ENCODE measurements at regions not wholly inside any gene's neighbourhood (a gene's known extent, or its start where the extent isn't known, plus 50 kb on each side); places are given as distances from the start of the nearest gene placed in this dataset.

GRCh38 chr14:101007765-101008164, 104.2 kb upstream of the RTL1 start:
- H3K4me3 ChIP-seq (ENCODE audit: low read depth, low read length) = no peak overlapping the region
- DNase-seq (ENCODE audit: low read depth) = no peak
- TF ChIP-seq, protein P1, sequence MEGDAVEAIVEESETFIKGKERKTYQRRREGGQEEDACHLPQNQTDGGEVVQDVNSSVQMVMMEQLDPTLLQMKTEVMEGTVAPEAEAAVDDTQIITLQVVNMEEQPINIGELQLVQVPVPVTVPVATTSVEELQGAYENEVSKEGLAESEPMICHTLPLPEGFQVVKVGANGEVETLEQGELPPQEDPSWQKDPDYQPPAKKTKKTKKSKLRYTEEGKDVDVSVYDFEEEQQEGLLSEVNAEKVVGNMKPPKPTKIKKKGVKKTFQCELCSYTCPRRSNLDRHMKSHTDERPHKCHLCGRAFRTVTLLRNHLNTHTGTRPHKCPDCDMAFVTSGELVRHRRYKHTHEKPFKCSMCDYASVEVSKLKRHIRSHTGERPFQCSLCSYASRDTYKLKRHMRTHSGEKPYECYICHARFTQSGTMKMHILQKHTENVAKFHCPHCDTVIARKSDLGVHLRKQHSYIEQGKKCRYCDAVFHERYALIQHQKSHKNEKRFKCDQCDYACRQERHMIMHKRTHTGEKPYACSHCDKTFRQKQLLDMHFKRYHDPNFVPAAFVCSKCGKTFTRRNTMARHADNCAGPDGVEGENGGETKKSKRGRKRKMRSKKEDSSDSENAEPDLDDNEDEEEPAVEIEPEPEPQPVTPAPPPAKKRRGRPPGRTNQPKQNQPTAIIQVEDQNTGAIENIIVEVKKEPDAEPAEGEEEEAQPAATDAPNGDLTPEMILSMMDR (conservative IDR thresholded peaks at IDR 0.05; ENCODE audit: low read depth, low read length) = no peak

DNA sequence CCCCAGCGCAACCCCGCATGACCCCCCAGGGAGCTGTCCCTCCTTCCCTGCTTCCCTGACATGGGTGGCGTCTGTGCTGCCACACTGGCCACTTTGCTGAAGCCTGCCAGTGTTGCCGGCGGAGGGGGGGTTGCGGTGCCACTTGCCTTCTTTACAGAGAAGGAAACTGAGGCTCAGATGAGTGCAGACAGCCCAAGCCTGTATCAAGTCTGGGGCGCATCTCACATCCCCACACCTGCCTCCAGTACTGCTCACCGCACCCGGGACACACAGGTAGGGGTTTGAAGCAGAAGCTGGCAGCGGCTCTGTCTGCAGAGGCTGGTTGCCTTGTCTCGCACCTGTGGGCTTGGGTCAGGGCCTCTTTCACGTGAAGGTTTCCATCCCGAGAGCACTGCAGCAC, 104.7 kb upstream of the RTL1 start:
- TF ChIP-seq, protein P1 (conservative IDR thresholded peaks at IDR 0.05; ENCODE audit: low read depth, low read length) = no peak
- DNase-seq (ENCODE audit: low read depth) = no peak
- no peak overlapping the region for H3K4me3 ChIP-seq (ENCODE audit: low read depth, low read length)

DNA sequence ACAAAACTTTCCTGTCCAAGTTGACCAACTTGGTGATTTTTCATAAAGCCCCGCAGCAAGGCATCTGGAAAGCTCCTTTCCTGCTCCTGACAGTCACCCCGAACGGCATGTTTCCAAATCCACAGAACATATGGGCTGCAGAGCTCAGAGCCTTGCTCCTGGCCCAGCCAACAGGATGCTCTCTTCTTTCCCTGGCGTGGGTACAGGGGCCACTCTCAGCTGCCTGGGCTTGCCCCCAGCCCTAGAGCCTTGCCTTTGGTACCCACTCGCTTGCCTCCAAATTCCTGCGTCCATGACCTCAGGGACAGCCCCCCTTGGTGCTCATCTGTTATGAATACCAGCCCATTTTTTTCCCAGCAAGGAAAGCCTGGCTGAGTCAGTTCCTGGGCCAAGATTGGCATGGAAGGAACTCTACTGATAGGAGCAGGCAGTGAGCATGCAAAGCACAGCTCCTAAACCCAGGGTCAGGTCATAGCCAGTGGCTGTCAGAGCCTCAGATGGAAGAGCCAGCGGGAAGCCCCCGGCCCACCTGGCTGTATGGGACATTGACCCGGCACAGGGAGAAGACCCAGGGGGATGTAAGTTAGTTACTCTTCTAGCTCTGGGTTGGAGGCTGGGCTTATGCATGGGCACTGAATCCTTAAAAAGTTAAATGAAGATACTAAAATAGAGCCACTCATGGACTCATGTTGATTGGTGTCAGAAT, 105.3 kb upstream of the RTL1 start:
- no peak for DNase-seq (ENCODE audit: low read depth)
- H3K4me3 ChIP-seq (ENCODE audit: low read depth, low read length) = no peak overlapping the region
- TF ChIP-seq, protein P1 (conservative IDR thresholded peaks at IDR 0.05; ENCODE audit: low read depth, low read length) = no peak

- no peak overlapping the region for H3K4me3 ChIP-seq (ENCODE audit: low read depth, low read length)
- DNase-seq (ENCODE audit: low read depth) = no peak
- TF ChIP-seq, protein P1 (conservative IDR thresholded peaks at IDR 0.05; ENCODE audit: low read depth, low read length) = no peak
These were observed 106.0 kb upstream of the RTL1 start for GRCh38 chr14:101009531-101009930.

DNA sequence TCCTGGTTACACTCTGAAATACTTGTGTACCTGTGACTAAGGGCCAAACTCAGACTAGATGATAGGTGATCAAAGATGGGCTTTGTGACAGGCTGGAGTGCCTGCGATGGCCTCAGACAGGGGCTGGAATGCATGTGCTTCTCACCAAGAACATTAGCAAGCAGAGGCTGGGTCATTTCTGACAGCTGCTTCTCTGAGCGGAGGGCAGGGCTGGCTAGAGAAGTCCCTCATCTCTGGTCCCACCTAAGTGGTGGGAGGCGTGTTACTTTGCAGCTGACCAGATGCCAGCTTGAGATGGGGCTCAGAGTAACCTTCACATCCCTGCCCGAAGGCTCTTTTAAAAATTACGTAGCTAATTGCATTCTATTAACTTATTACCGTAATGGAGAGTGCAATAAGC, 106.8 kb upstream of the RTL1 start:
- TF ChIP-seq, protein P1 (conservative IDR thresholded peaks at IDR 0.05; ENCODE audit: low read depth, low read length) = no peak
- no peak overlapping the region for H3K4me3 ChIP-seq (ENCODE audit: low read depth, low read length)
- no peak for DNase-seq (ENCODE audit: low read depth)

DNA sequence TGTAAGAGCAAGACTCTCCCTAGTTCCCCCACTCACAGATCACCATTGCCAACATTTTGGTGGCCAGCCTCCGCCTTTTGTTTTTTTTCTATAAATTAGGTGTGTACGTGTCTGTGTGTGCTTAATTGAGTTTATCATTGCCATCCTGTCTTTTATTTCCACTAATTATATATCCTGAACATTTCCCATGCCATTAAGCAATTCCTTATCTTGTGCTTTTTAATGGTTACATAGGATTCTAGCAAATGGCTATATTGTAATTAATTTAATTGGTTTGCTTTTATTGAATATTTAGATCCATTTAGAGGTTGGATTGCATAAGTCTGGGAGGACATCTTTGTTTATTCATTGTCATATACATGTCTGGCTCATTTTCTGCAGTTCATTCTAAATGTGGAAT, 107.3 kb upstream of the RTL1 start:
- no peak overlapping the region for H3K4me3 ChIP-seq (ENCODE audit: low read depth, low read length)
- DNase-seq (ENCODE audit: low read depth) = no peak
- TF ChIP-seq, protein P1 (conservative IDR thresholded peaks at IDR 0.05; ENCODE audit: low read depth, low read length) = no peak

DNA sequence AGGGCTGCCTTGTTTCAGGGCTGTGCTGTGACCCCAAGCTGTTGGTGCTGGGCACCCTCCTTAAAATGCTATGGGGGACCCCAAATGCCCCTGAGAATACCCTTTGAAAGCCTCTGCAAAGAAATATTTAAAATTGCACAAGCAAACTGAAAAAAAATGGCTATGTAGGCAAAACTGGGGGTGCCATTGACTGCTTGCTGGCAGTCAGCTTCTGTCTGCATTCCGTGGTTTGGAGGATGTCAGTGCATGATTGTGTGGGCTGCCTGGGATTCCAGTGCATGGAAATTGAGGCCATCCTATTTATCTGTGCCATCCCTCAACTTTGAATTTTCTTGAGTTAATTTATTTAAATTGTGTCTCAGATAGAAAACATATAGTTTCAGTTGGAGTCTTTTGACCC, 113.7 kb upstream of the RTL1 start:
- peak; percentile 68 for DNase-seq (ENCODE audit: low read depth)
- no peak overlapping the region for H3K4me3 ChIP-seq (ENCODE audit: low read depth, low read length)
- TF ChIP-seq, protein P1 (conservative IDR thresholded peaks at IDR 0.05; ENCODE audit: low read depth, low read length) = no peak

All from choroid plexus epithelial cell (primary cell).